OCI-LY3 (cell line): ENCODE measurements at regions not wholly inside any gene's neighbourhood (a gene's known extent, or its start where the extent isn't known, plus 50 kb on each side); places are given as distances from the start of the nearest gene placed in this dataset.

Experiments
- EZH2phosphoT487 ChIP-seq: fragments of 200-600 bp; shearing (Covaris generic); IDR thresholded peaks from 2 replicates; pipeline ENCODE4 v1.6.1; 2018; ENCODE audit warnings: antibody characterized with exemption, mixed run types, low read depth
- TF ChIP-seq, protein P1 (sequence below): fragments of 200-600, 300-600 bp; sonication (generic); IDR thresholded peaks from 2 replicates; pipeline ENCODE4 v1.5.1; 2014; ENCODE audit warnings: antibody characterized with exemption, low read length, low read depth

DNA sequence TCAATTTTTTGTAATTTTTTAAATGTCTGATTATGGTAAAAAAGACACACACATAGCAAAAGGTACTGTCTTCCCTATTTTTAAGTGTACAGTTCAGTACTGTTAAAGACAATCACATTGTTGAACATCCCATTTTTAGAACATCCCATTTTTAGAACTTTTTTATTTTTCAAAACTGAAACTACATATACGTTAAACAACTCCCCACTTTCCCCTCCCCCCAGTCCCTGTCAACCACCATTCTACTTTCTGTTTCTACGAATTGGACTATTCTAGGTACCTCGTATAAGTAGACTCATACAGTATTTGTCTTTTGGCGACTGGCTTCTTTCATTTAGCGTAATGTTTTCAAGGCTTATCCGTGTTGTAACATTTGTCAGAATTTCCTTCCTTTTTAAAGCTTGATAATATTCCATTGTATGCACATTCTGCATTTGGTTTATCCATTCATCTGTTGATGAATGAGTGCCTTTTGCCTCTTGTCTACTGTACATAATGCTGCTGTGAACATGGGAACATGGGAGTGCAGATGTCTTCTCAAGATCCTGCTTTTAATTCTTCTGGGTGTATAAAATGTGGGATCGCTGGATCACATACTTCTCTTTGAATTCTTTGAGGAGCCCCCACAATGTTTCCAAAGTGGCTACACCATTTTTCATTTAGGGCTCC, 154.0 kb downstream of the PIK3R1 start:
- no peak for TF ChIP-seq EZH2phosphoT487
- TF ChIP-seq, protein P1, sequence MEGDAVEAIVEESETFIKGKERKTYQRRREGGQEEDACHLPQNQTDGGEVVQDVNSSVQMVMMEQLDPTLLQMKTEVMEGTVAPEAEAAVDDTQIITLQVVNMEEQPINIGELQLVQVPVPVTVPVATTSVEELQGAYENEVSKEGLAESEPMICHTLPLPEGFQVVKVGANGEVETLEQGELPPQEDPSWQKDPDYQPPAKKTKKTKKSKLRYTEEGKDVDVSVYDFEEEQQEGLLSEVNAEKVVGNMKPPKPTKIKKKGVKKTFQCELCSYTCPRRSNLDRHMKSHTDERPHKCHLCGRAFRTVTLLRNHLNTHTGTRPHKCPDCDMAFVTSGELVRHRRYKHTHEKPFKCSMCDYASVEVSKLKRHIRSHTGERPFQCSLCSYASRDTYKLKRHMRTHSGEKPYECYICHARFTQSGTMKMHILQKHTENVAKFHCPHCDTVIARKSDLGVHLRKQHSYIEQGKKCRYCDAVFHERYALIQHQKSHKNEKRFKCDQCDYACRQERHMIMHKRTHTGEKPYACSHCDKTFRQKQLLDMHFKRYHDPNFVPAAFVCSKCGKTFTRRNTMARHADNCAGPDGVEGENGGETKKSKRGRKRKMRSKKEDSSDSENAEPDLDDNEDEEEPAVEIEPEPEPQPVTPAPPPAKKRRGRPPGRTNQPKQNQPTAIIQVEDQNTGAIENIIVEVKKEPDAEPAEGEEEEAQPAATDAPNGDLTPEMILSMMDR: no peak
